ENCODE measurements at regions not wholly inside any gene's neighbourhood (a gene's known extent, or its start where the extent isn't known, plus 50 kb on each side); places are given as distances from the start of the nearest gene placed in this dataset.

DNA sequence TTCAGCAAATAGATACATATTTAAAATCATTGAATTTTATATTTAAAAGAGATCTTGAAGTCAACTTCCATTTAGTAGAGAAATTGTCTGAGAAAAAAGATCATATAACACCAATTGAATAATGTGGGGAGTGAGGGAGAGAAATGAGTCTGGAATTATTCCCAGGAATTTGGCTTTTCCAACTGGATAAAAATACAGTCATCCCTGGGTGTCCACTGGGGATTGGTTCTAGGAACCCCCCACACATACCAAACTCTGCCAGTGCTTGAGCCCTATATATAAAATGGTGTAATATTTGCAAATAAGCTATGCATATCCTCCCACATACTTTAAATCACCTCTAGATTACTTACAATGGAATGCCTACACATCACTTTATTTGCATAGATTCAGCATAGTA is 162.8 kb upstream of the SEMA3C start:
- Histone ChIP-seq H4K20me1 (ENCODE audit: control insufficient read depth, extremely low read depth, insufficient read depth, low read length) (no peaks in the 10 kb centered on the region), H3K4me3 (ENCODE audit: control insufficient read depth in 2 of 3, extremely low read depth in 1 of 3, insufficient read depth in 2 of 3, low read depth in 1 of 3, low read length in 3 of 3) (no peak overlapping the region), H2AFZ (ENCODE audit: control insufficient read depth, low read length) (no peak overlapping the region), H3K27me3 (ENCODE audit: control insufficient read depth, extremely low read depth, insufficient read depth, low read length) (no peaks in the 10 kb centered on the region), H3K9ac (ENCODE audit: control insufficient read depth, extremely low read depth, insufficient read depth, low read length) (no peak overlapping the region), H3K27ac (ENCODE audit: control insufficient read depth, insufficient read depth, low read length) (no peak overlapping the region), H3K79me2 (ENCODE audit: control insufficient read depth, insufficient read depth, low read length) (no peaks in the 10 kb centered on the region), H3K4me1 (ENCODE audit: control insufficient read depth, extremely low read depth, insufficient read depth, low read length) (no peaks in the 10 kb centered on the region), H3K9me3 (ENCODE audit: control insufficient read depth, low read depth, low read length) (peaks cover 7% of the 10 kb centered on the region), H3K36me3 (ENCODE audit: control insufficient read depth in 2 of 2, extremely low read depth in 1 of 2, insufficient read depth in 2 of 2, low read length in 2 of 2) (no peaks in the 10 kb centered on the region), H3K9me1 (ENCODE audit: control insufficient read depth, extremely low read depth, insufficient read depth, low read length) (no peaks in the 10 kb centered on the region), H3K4me2 (ENCODE audit: control insufficient read depth, extremely low read depth, insufficient read depth, low read depth, low read length) (no peak overlapping the region)
- DNase-seq (ENCODE audit: low read depth, low spot score) (no peak), FAIRE-seq (no peak)
- TF ChIP-seq, protein P1, sequence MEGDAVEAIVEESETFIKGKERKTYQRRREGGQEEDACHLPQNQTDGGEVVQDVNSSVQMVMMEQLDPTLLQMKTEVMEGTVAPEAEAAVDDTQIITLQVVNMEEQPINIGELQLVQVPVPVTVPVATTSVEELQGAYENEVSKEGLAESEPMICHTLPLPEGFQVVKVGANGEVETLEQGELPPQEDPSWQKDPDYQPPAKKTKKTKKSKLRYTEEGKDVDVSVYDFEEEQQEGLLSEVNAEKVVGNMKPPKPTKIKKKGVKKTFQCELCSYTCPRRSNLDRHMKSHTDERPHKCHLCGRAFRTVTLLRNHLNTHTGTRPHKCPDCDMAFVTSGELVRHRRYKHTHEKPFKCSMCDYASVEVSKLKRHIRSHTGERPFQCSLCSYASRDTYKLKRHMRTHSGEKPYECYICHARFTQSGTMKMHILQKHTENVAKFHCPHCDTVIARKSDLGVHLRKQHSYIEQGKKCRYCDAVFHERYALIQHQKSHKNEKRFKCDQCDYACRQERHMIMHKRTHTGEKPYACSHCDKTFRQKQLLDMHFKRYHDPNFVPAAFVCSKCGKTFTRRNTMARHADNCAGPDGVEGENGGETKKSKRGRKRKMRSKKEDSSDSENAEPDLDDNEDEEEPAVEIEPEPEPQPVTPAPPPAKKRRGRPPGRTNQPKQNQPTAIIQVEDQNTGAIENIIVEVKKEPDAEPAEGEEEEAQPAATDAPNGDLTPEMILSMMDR (optimal IDR thresholded peaks at IDR 0.05 in 1 of 3, IDR thresholded peaks at IDR 0.05 in 1 of 3, conservative IDR thresholded peaks at IDR 0.05 in 1 of 3; ENCODE audit: extremely low read depth in 1 of 3, insufficient read depth in 2 of 3, low read length in 3 of 3) = no peak
- no peak for TF ChIP-seq EZH2 (IDR thresholded peaks at IDR 0.05; ENCODE audit: low read length)
- dilution Hi-C loops (cut with MboI; ENCODE audit: extremely low pct_ligation_motif_present, low sequenced_read_pairs) = no loop called here

DNA sequence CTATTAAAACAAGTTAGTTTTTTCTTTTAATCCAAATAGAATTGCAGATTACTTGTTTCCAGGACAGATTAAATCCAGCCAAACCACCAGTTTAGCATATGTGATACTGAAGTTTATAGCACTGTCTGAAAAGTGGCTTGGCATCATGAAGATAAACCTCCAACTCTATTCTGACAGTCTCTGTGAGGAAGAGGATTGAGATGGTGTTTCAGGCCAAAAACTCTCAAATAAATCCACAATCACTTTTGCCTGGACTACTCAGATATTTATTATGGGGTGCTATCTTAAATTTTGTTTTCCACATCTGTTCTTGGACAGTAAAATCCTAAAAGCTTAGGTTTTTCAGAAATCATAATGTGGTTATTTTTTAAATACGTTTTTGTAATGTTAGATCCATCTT is 161.7 kb upstream of the SEMA3C start:
- TF ChIP-seq, protein P1 (optimal IDR thresholded peaks at IDR 0.05 in 1 of 3, IDR thresholded peaks at IDR 0.05 in 1 of 3, conservative IDR thresholded peaks at IDR 0.05 in 1 of 3; ENCODE audit: extremely low read depth in 1 of 3, insufficient read depth in 2 of 3, low read length in 3 of 3) = no peak
- TF ChIP-seq EZH2 (IDR thresholded peaks at IDR 0.05; ENCODE audit: low read length) = no peak
- no peak for DNase-seq (ENCODE audit: low read depth, low spot score)

More for the DNA sequence above, 161.7 kb upstream of the SEMA3C start:
- dilution Hi-C loops (cut with MboI; ENCODE audit: extremely low pct_ligation_motif_present, low sequenced_read_pairs) = no loop called here
- H3K27me3 ChIP-seq (ENCODE audit: control insufficient read depth, extremely low read depth, insufficient read depth, low read length) = no peaks in the 10 kb centered on the region
- H3K9me1 ChIP-seq (ENCODE audit: control insufficient read depth, extremely low read depth, insufficient read depth, low read length) = no peaks in the 10 kb centered on the region
- no peaks in the 10 kb centered on the region for H4K20me1 ChIP-seq (ENCODE audit: control insufficient read depth, extremely low read depth, insufficient read depth, low read length)
- H3K27ac ChIP-seq (ENCODE audit: control insufficient read depth, insufficient read depth, low read length) = no peak overlapping the region
- H3K36me3 ChIP-seq (ENCODE audit: control insufficient read depth in 2 of 2, extremely low read depth in 1 of 2, insufficient read depth in 2 of 2, low read length in 2 of 2) = no peaks in the 10 kb centered on the region
- no peak overlapping the region for H2AFZ ChIP-seq (ENCODE audit: control insufficient read depth, low read length)
- no peak for FAIRE-seq
- H3K9me3 ChIP-seq (ENCODE audit: control insufficient read depth, low read depth, low read length) = peaks cover 7% of the 10 kb centered on the region
- H3K9ac ChIP-seq (ENCODE audit: control insufficient read depth, extremely low read depth, insufficient read depth, low read length) = no peak overlapping the region
- H3K4me3 ChIP-seq (ENCODE audit: control insufficient read depth in 2 of 3, extremely low read depth in 1 of 3, insufficient read depth in 2 of 3, low read depth in 1 of 3, low read length in 3 of 3) = no peak overlapping the region
- peaks cover 5% of the 10 kb centered on the region for H3K4me1 ChIP-seq (ENCODE audit: control insufficient read depth, extremely low read depth, insufficient read depth, low read length)
- H3K79me2 ChIP-seq (ENCODE audit: control insufficient read depth, insufficient read depth, low read length) = no peaks in the 10 kb centered on the region
- no peak overlapping the region for H3K4me2 ChIP-seq (ENCODE audit: control insufficient read depth, extremely low read depth, insufficient read depth, low read depth, low read length)
